HS-27A (cell line): ENCODE measurements at regions not wholly inside any gene's neighbourhood (a gene's known extent, or its start where the extent isn't known, plus 50 kb on each side); places are given as distances from the start of the nearest gene placed in this dataset.

ENCODE experiments used
- DNase-seq: peaks from one replicate; pipeline ENCODE4 v3.0.0-alpha.2; 2012; ENCODE audit warnings: low read depth, missing footprints

- DNase-seq = no peak
Measured at GRCh38 chr9:21564175-21564574, 82.1 kb upstream of the IFNE start.

GRCh38 chr9:21565155-21565554 lies 83.0 kb upstream of the IFNE start:
- no peak for DNase-seq

- no peak for DNase-seq
Measured at GRCh38 chr9:21567926-21568325, 85.8 kb upstream of the IFNE start.

- no peak for DNase-seq
Measured at GRCh38 chr9:21568484-21568883, 86.4 kb upstream of the IFNE start.

GRCh38 chr9:21569721-21570120 lies 87.6 kb upstream of the IFNE start:
- no peak for DNase-seq

- DNase-seq = no peak
Measured at GRCh38 chr9:21570643-21571275, 88.6 kb upstream of the IFNE start.

- no peak for DNase-seq
Measured at GRCh38 chr9:21574261-21574660, 92.1 kb upstream of the IFNE start.

- no peak for DNase-seq
Measured at GRCh38 chr9:21576331-21577189, 94.4 kb upstream of the IFNE start.

GRCh38 chr9:21579247-21579671 lies 97.1 kb upstream of the IFNE start:
- DNase-seq = no peak

- DNase-seq = no peak
Measured at GRCh38 chr9:21579743-21580142, 97.6 kb upstream of the IFNE start.

- DNase-seq = no peak
Measured at GRCh38 chr9:21580636-21581378, 98.7 kb upstream of the IFNE start.

GRCh38 chr9:21583628-21584377 lies 101.7 kb upstream of the IFNE start:
- no peak for DNase-seq

GRCh38 chr9:21584890-21585289 lies 102.8 kb upstream of the IFNE start:
- no peak for DNase-seq

GRCh38 chr9:21585756-21586752 lies 103.9 kb upstream of the IFNE start:
- DNase-seq = no peak

GRCh38 chr9:21589344-21590056 lies 107.4 kb upstream of the IFNE start:
- no peak for DNase-seq

GRCh38 chr9:21590058-21590996 lies 108.2 kb upstream of the IFNE start:
- DNase-seq = no peak

GRCh38 chr9:21591221-21592062 lies 109.3 kb upstream of the IFNE start:
- DNase-seq = peak; percentile 74

- no peak for DNase-seq
Measured at GRCh38 chr9:21592063-21592338, 109.9 kb upstream of the IFNE start.
